Kidney (tissue), 13 donors: ENCODE measurements at regions not wholly inside any gene's neighbourhood (a gene's known extent, or its start where the extent isn't known, plus 50 kb on each side); places are given as distances from the start of the nearest gene placed in this dataset.

Experiments used
- DNase-seq, 5 donors: peaks; one replicate each; pipeline ENCODE4 v3.0.0-alpha.2; 2013 to 2020
- FAIRE-seq: peaks from 2 replicates; lab custom pipeline; 2012; peaks lifted over from hg19 to GRCh38; lab: Jason Lieb, UNC
- H3K27ac ChIP-seq, 2 donors: one replicate each; pipeline ENCODE4 v1.7.0; 2013; ENCODE audit warnings: low read depth in 2 of 2, low read length in 2 of 2, inconsistent platforms in 1 of 2
- H3K27me3 ChIP-seq: one replicate; pipeline ENCODE4 v1.7.1; 2013; ENCODE audit warnings: low read length, inconsistent platforms; ENCODE audit not compliant: control insufficient read depth, insufficient read depth
- H3K36me3 ChIP-seq, 3 donors: one replicate each; pipeline versions ENCODE4 v1.7.0 to v1.7.1; 2013; ENCODE audit warnings: low read length in 3 of 3, control low read depth in 1 of 3, inconsistent platforms in 1 of 3; ENCODE audit not compliant: insufficient read depth in 3 of 3, control insufficient read depth in 2 of 3
- H3K4me1 ChIP-seq, 3 donors: one replicate each; pipeline versions ENCODE4 v1.7.0 to v1.7.1; 2013; ENCODE audit warnings: low read length in 3 of 3, inconsistent platforms in 1 of 3, low read depth in 1 of 3; ENCODE audit not compliant: control insufficient read depth in 2 of 3, insufficient read depth in 2 of 3
- H3K4me3 ChIP-seq, 3 donors: one replicate each; pipeline versions ENCODE4 v1.7.0 to v1.8.1; 2013; ENCODE audit warnings: low read length in 3 of 3, control low read depth in 1 of 3, inconsistent platforms in 1 of 3
- H3K9ac ChIP-seq, 3 donors: one replicate each; pipeline versions ENCODE4 v1.7.0 to v1.7.1; 2013; ENCODE audit warnings: low read length in 3 of 3, control low read depth in 1 of 3, inconsistent platforms in 1 of 3
- H3K9me3 ChIP-seq, 3 donors: one replicate each; pipeline versions ENCODE4 v1.7.0 to v1.7.1; 2013; ENCODE audit warnings: low read length in 3 of 3, control low read depth in 1 of 3, inconsistent platforms in 1 of 3; ENCODE audit not compliant: control insufficient read depth in 2 of 3, insufficient read depth in 1 of 3
- CTCF ChIP-seq: IDR thresholded peaks from 3 replicates; pipeline ENCODE4 v1.5.1; 2012; ENCODE audit warnings: mild to moderate bottlenecking, moderate library complexity, borderline replicate concordance; ENCODE audit not compliant: insufficient read depth; ENCODE audit errors: extremely low read depth
- intact Hi-C: fragments of 100-400 bp; cut with DNase I; formaldehyde crosslinking; loops from one replicate; pipeline ENCODE4 v1.11.1; 2022
- donor health status: control.
- donor health status: control.
- donor health status: control.
- donor health status: control.
- donor health status: control.
- donor health status: DM: yes; HTN: yes; CAD: no.
- donor health status: Normal renal cell carcinoma (clear cell type).

DNA sequence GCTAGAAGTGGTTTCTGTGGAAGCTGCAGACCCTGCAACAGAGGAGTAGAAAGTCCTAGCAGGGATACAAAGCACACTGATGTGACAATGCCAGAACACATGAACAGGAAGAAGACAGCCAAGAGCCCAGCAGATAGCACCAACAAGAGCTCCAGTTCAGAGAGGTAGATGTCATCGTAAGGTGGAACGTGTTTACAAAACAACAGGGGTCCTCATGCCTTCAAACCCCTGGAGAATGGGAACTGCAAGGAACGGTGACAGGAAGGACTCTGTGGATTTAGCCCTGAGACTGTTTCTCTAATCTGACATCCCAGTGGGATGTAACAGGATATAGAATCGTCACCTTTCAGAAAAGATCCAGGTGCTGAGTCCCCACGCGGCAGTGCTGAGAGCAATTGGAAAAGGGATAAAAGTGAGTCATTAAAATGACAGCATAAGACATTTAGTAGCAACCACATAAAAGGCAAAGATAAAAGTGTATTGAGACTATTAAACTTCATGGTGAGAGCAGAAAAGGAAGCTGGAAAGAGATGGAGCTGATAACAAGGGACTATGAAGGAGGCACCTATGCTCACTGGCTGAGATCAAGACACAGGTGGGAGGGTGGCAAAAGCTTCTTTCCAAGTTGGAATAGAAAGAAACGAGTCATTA lies 195.2 kb downstream of the FBXO15 start:
- no peak for DNase-seq
- no peaks in the 10 kb centered on the region for H3K9me3 ChIP-seq
- intact Hi-C loops, result no loop called here
- FAIRE-seq, result no peak
- H3K27ac ChIP-seq, result no peak overlapping the region
- H3K4me1 ChIP-seq, result no peaks in the 10 kb centered on the region
- H3K36me3 ChIP-seq, result no peaks in the 10 kb centered on the region
- no peak overlapping the region for H3K4me3 ChIP-seq
- no peak overlapping the region for H3K9ac ChIP-seq
- TF ChIP-seq CTCF, result no peak
- H3K27me3 ChIP-seq, result no peaks in the 10 kb centered on the region

- no peak overlapping the region for H3K27ac ChIP-seq
- intact Hi-C loops, result no loop called here
- FAIRE-seq (no peak), DNase-seq (no peak)
- TF ChIP-seq CTCF, result no peak
- no peaks in the 10 kb centered on the region for H3K9me3 ChIP-seq
- H3K27me3 ChIP-seq, result no peaks in the 10 kb centered on the region
- no peaks in the 10 kb centered on the region for H3K4me1 ChIP-seq
- H3K4me3 ChIP-seq, result no peak overlapping the region
- H3K36me3 ChIP-seq, result no peaks in the 10 kb centered on the region
- no peak overlapping the region for H3K9ac ChIP-seq
Measured at GRCh38 chr18:73950116-73950700, 197.4 kb downstream of the FBXO15 start.

- peak in 1 of 5 donors; percentile 44 for DNase-seq
Measured at GRCh38 chr18:73948497-73948896, 199.1 kb downstream of the FBXO15 start.

More at GRCh38 chr18:73948497-73948896, 199.1 kb downstream of the FBXO15 start:
- H3K9me3 ChIP-seq, result no peaks in the 10 kb centered on the region
- intact Hi-C loops, result no loop called here
- no peak for TF ChIP-seq CTCF
- no peaks in the 10 kb centered on the region for H3K4me1 ChIP-seq
- no peaks in the 10 kb centered on the region for H3K27me3 ChIP-seq
- H3K4me3 ChIP-seq, result no peak overlapping the region
- H3K27ac ChIP-seq, result no peak overlapping the region
- FAIRE-seq, result no peak
- no peaks in the 10 kb centered on the region for H3K36me3 ChIP-seq
- no peak overlapping the region for H3K9ac ChIP-seq
